Heart right ventricle (tissue), 16 donors: ENCODE measurements at regions not wholly inside any gene's neighbourhood (a gene's known extent, or its start where the extent isn't known, plus 50 kb on each side); places are given as distances from the start of the nearest gene placed in this dataset.
"Not testable (repeated sequence)": the region's sequence is repeated elsewhere in the genome, so short reads cannot be mapped to it uniquely, and the experiment has no call there.

Experiments
- ATAC-seq, 8 donors: fragments of 200-7000 bp; cut with Tn5 transposase; one replicate each; pipeline ENCODE4 v1.9.1; 2020; ENCODE audit warnings: mild to moderate bottlenecking in 8 of 8, moderate library complexity in 8 of 8, moderate number of reproducible peaks in 1 of 8
- DNase-seq, 2 donors: peaks; one replicate each; pipeline ENCODE4 v3.0.0-alpha.2; 2020
- H3K27ac ChIP-seq, 10 donors: fragments of 200-600 bp; sonication (generic) in 2 of 10; one replicate each; pipeline versions ENCODE4 v1.5.0 to v1.8.0; 2020 to 2022; ENCODE audit warnings: mild to moderate bottlenecking in 3 of 10
- H3K27me3 ChIP-seq, 7 donors: fragments of 200-600 bp; one replicate each; pipeline ENCODE4 v1.8.0; 2021 to 2022; ENCODE audit warnings: mild to moderate bottlenecking in 2 of 7
- H3K36me3 ChIP-seq, 9 donors: fragments of 200-600 bp; sonication (generic) in 1 of 9; one replicate each; pipeline versions ENCODE4 v1.5.0 to v1.8.0; 2020 to 2022; ENCODE audit warnings: mild to moderate bottlenecking in 2 of 9
- H3K4me1 ChIP-seq, 9 donors: fragments of 200-600 bp; sonication (generic) in 1 of 9; one replicate each; pipeline versions ENCODE4 v1.5.0 to v1.8.0; 2020 to 2022; ENCODE audit warnings: mild to moderate bottlenecking in 4 of 9
- H3K4me3 ChIP-seq, 10 donors: fragments of 200-600 bp; sonication (generic) in 2 of 10; one replicate each; pipeline versions ENCODE4 v1.5.0 to v1.8.0; 2020 to 2022; ENCODE audit warnings: mild to moderate bottlenecking in 7 of 10, moderate library complexity in 2 of 10
- H3K9me3 ChIP-seq, 11 donors: fragments of 200-600 bp in 10 of 11; sonication (generic) in 2 of 11; one replicate each; pipeline versions ENCODE4 v1.5.0 to v1.8.0; 2013 to 2022; ENCODE audit warnings: mild to moderate bottlenecking in 2 of 11, control low read depth in 1 of 11, moderate library complexity in 1 of 11
- CTCF ChIP-seq, 9 donors: fragments of 200-600 bp; sonication (generic) in 2 of 9; IDR thresholded peaks; one replicate each; pipeline versions ENCODE4 v1.5.0 to v1.8.0; 2021 to 2022; ENCODE audit warnings: antibody characterized with exemption in 9 of 9, mild to moderate bottlenecking in 5 of 9, moderate library complexity in 1 of 9
- WGBS, 2 donors: extraction: QIAGEN DNeasy Blood & Tissue Kit; methylation state at CpG; one replicate each; pipeline ENCODE4 v1.1.7; 2013; ENCODE audit warnings: inconsistent platforms in 1 of 2; 5-methylcytosine and 5-hydroxymethylcytosine counted together
- intact Hi-C, 10 donors: fragments of 100-400 bp; cut with DNase I; formaldehyde crosslinking; loops; one replicate each; pipeline versions ENCODE4 v1.11.1 to v1.14.2; 2022
- donor health status: Arrhythmogenic right ventricular cardiomyopathy.
- donor health status: ischemic (EF 13 %, LVEDD 7.1; RV severe dilation, severe dysfunction).
- donor health status: healthy with polysubstance abuse.
- donor health status: DM: no; HTN: yes; CAD: no.
- donor health status: DM: no; HTN: no; CAD: no.
- donor health status: ischemic (EF 25% LVEDD 6.9; RV normal size, moderate dysfunction).
- donor health status: ischemic (EF 25% LVEDD 5.7; RV mildly dilated, moderate dysfunction).
- donor health status: healthy.
- donor health status: DM: yes; HTN: yes; CAD: no.
- donor health status: Ischemic cardiomyopathy.
- donor health status: ischemic (EF 35%, LVEDD 5.7; RV mildly dilated, moderate dysfunction).
- donor health status: nonischemic (EF 11% LVEDD 7.7; RV severe dilation, severe dysfunction).
- donor health status: DM: yes; HTN: yes; CAD: no.
- donor health status: PGD.
- donor health status: ischemic (EF 29% LVEDD 5.4; RV normal size, mild dysfunction).
- donor health status: nonischemic (EF 23%, LVEDD 6.1; RV moderate dilation, normal function).

GRCh38 chr20:4465855-4466545, 216.9 kb upstream of the ADRA1D start:
- no peak for TF ChIP-seq CTCF (IDR thresholded peaks at IDR 0.05)
- no peaks in the 10 kb centered on the region for H3K36me3 ChIP-seq
- no peaks in the 10 kb centered on the region for H3K4me1 ChIP-seq
- H3K27ac ChIP-seq: no peak overlapping the region
- 67 to 73% methylated on average over 4 of the region's 4 CpGs for WGBS, 2 donors
- H3K27me3 ChIP-seq: no peaks in the 10 kb centered on the region
- DNase-seq (no peak), ATAC-seq (peak in 1 of 8 donors; percentile 63)
- no peaks in the 10 kb centered on the region for H3K9me3 ChIP-seq
- H3K4me3 ChIP-seq: no peak overlapping the region
- intact Hi-C loops: no loop called here

- Histone ChIP-seq H3K36me3 (no peaks in the 10 kb centered on the region), H3K9me3 (no peaks in the 10 kb centered on the region), H3K27ac (no peak overlapping the region), H3K4me1 (no peaks in the 10 kb centered on the region), H3K4me3 (no peak overlapping the region), H3K27me3 (no peaks in the 10 kb centered on the region)
- 69 to 75% methylated on average over 1 of the region's 1 CpG for WGBS, 2 donors
- ATAC-seq: no peak
- TF ChIP-seq CTCF (IDR thresholded peaks at IDR 0.05): no peak
- intact Hi-C loops: no loop called here
- no peak for DNase-seq
Measured at GRCh38 chr20:4465212-4465611, 216.1 kb upstream of the ADRA1D start.

- H3K27me3 ChIP-seq, H3K9me3 ChIP-seq, H3K36me3 ChIP-seq, H3K4me3 ChIP-seq, ATAC-seq, H3K27ac ChIP-seq, intact Hi-C loops, H3K4me1 ChIP-seq, DNase-seq: not testable (repeated sequence)
- WGBS, 2 donors: 66 to 72% methylated on average over 1 of the region's 1 CpG
Measured at GRCh38 chr20:4462801-4463200, 213.7 kb upstream of the ADRA1D start.

- Histone ChIP-seq H3K4me1 (peaks cover 0 to 3% (median 0%) of the 10 kb centered on the region in 9 donors), H3K36me3 (no peaks in the 10 kb centered on the region), H3K4me3 (no peak overlapping the region), H3K27ac (no peak overlapping the region), H3K27me3 (no peaks in the 10 kb centered on the region), H3K9me3 (peaks cover 0 to 20% (median 0%) of the 10 kb centered on the region in 11 donors)
- no peak for TF ChIP-seq CTCF (IDR thresholded peaks at IDR 0.05)
- intact Hi-C loops: no loop called here
- DNase-seq (no peak), ATAC-seq (no peak)
Measured at GRCh38 chr20:4459081-4459480, 210.0 kb upstream of the ADRA1D start.
